H1 (cell line): ENCODE measurements at regions not wholly inside any gene's neighbourhood (a gene's known extent, or its start where the extent isn't known, plus 50 kb on each side); places are given as distances from the start of the nearest gene placed in this dataset.

Experiments
- CTCF ChIA-PET: fragments of 300-600 bp; sonication (Branson Sonifier 250); formaldehyde crosslinking; loops from one replicate; lab custom pipeline; 2021; ENCODE audit not compliant: partially characterized antibody; lab: Charles Lee
- POLR2A ChIA-PET: fragments of 300-600 bp; sonication (Branson Sonifier 250); formaldehyde crosslinking; loops from one replicate; lab custom pipeline; 2021; ENCODE audit warnings: inconsistent platforms; ENCODE audit not compliant: partially characterized antibody; lab: Charles Lee
- DNase-seq, 2 experiments: peaks; one replicate each; pipeline versions ENCODE4 v3.0.0 to v3.0.0-alpha.2; 2010 to 2022; ENCODE audit warnings: low spot score in 2 of 2, low read depth in 1 of 2, mixed read lengths in 1 of 2
- FAIRE-seq: peaks from 2 replicates; lab custom pipeline; 2011; peaks lifted over from hg19 to GRCh38; lab: Jason Lieb, UNC
- H2AFZ ChIP-seq: 2 replicates; pipeline ENCODE4 v1.8.1; 2012; ENCODE audit warnings: low read length, inconsistent platforms
- H2AK5ac ChIP-seq: 2 replicates; pipeline ENCODE4 v1.6.1; 2013; ENCODE audit warnings: low read depth, low read length
- H2BK120ac ChIP-seq: replicated peaks from 2 replicates; pipeline ENCODE3; 2013; ENCODE audit warnings: low read depth, low read length, inconsistent platforms
- H2BK12ac ChIP-seq: 2 replicates; pipeline ENCODE4 v1.6.1; 2013; ENCODE audit warnings: low read depth, low read length
- H2BK15ac ChIP-seq: 2 replicates; pipeline ENCODE4 v1.6.1; 2013; ENCODE audit warnings: low read length
- H2BK20ac ChIP-seq: 2 replicates; pipeline ENCODE4 v1.6.1; 2013; ENCODE audit warnings: low read length
- H2BK5ac ChIP-seq: 2 replicates; pipeline ENCODE4 v1.6.1; 2013; ENCODE audit warnings: low read depth, low read length
- H3K14ac ChIP-seq: 2 replicates; pipeline ENCODE4 v1.6.1; 2013; ENCODE audit warnings: inconsistent platforms; ENCODE audit not compliant: insufficient read length
- H3K18ac ChIP-seq: 2 replicates; pipeline ENCODE4 v1.6.1; 2013; ENCODE audit warnings: low read length; ENCODE audit errors: extremely low read depth
- H3K23ac ChIP-seq: 2 replicates; pipeline ENCODE4 v1.6.1; 2013; ENCODE audit warnings: inconsistent platforms; ENCODE audit not compliant: insufficient read length
- H3K23me2 ChIP-seq: 2 replicates; pipeline ENCODE4 v1.6.1; 2013; ENCODE audit warnings: low read depth, low read length
- H3K27ac ChIP-seq: 2 replicates; pipeline ENCODE4 v1.6.1; 2011; ENCODE audit warnings: low read depth, low read length, inconsistent platforms
- H3K27me3 ChIP-seq, 4 experiments: replicated peaks in 1 of 4; 1 replicate in 1 of 4; 2 replicates in 3 of 4; pipeline versions ENCODE4 v1.6.1 to v1.8.1; 2011 to 2013; ENCODE audit warnings: low read length in 3 of 4, mild to moderate bottlenecking in 3 of 4, inconsistent platforms in 2 of 4, mixed read lengths in 2 of 4, moderate library complexity in 1 of 4; ENCODE audit not compliant: control insufficient read depth in 3 of 4, insufficient read depth in 3 of 4; ENCODE audit errors: extremely low read depth in 1 of 4
- H3K36me3 ChIP-seq, 4 experiments: 2 replicates each; pipeline versions ENCODE4 v1.6.1 to v1.8.1; 2011 to 2013; ENCODE audit warnings: mild to moderate bottlenecking in 4 of 4, low read length in 3 of 4, moderate library complexity in 2 of 4, control low read depth in 1 of 4, inconsistent platforms in 1 of 4; ENCODE audit not compliant: insufficient read depth in 4 of 4, control insufficient read depth in 2 of 4
- H3K4ac ChIP-seq: replicated peaks from 2 replicates; pipeline ENCODE3; 2013; ENCODE audit warnings: low read length, low read depth, mixed read lengths, inconsistent platforms; ENCODE audit not compliant: insufficient read length
- H3K4me1 ChIP-seq, 4 experiments: replicated peaks in 1 of 4; 1 replicate in 1 of 4; 2 replicates in 3 of 4; pipeline versions ENCODE4 v1.6.1 to v1.8.1; 2011 to 2013; ENCODE audit warnings: low read length in 3 of 4, inconsistent platforms in 2 of 4, mixed read lengths in 1 of 4; ENCODE audit not compliant: insufficient read depth in 4 of 4, control insufficient read depth in 3 of 4
- H3K4me2 ChIP-seq, 2 experiments: 2 replicates each; pipeline versions ENCODE4 v1.6.1 to v1.8.1; 2011 to 2013; ENCODE audit warnings: low read depth in 2 of 2, low read length in 2 of 2, control low read depth in 1 of 2, inconsistent platforms in 1 of 2, mild to moderate bottlenecking in 1 of 2; ENCODE audit not compliant: insufficient read depth in 1 of 2
- H3K4me3 ChIP-seq, 4 experiments: fragments of 200-600, 300-600 bp in 1 of 4; sonication (generic), shearing (Covaris generic), sonication (Bioruptor Twin) in 1 of 4; 2 replicates each; pipeline versions ENCODE4 v1.5.1 to v1.8.1; 2011 to 2016; ENCODE audit warnings: low read length in 4 of 4, low read depth in 3 of 4, control low read depth in 2 of 4, inconsistent platforms in 2 of 4, mild to moderate bottlenecking in 2 of 4, mixed read lengths in 1 of 4, moderate library complexity in 1 of 4; ENCODE audit not compliant: insufficient read depth in 2 of 4; ENCODE audit errors: extremely low read depth in 1 of 4
- H3K56ac ChIP-seq: replicated peaks from 2 replicates; pipeline ENCODE3; 2013; ENCODE audit warnings: low read depth, mild to moderate bottlenecking, mixed read lengths, low read length, inconsistent platforms; ENCODE audit not compliant: insufficient read length
- H3K79me1 ChIP-seq: 2 replicates; pipeline ENCODE4 v1.6.1; 2013; ENCODE audit warnings: low read depth, low read length, control low read depth
- H3K79me2 ChIP-seq, 2 experiments: 2 replicates each; pipeline versions ENCODE4 v1.6.1 to v1.8.1; 2012 to 2013; ENCODE audit warnings: low read length in 2 of 2, mild to moderate bottlenecking in 2 of 2, inconsistent platforms in 1 of 2; ENCODE audit not compliant: insufficient read depth in 2 of 2, control insufficient read depth in 1 of 2
- H3K9ac ChIP-seq, 4 experiments: replicated peaks in 1 of 4; 1 replicate in 1 of 4; 2 replicates in 3 of 4; pipeline versions ENCODE4 v1.6.1 to v1.8.1; 2011 to 2013; ENCODE audit warnings: low read depth in 3 of 4, low read length in 3 of 4, control low read depth in 2 of 4, mild to moderate bottlenecking in 2 of 4, moderate library complexity in 2 of 4, inconsistent platforms in 1 of 4; ENCODE audit errors: extremely low read depth in 1 of 4
- H3K9me3 ChIP-seq, 2 experiments: 2 replicates each; pipeline versions ENCODE4 v1.6.1 to v1.8.1; 2012 to 2013; ENCODE audit warnings: mild to moderate bottlenecking in 2 of 2, moderate library complexity in 2 of 2, control low read depth in 1 of 2, inconsistent platforms in 1 of 2, low read depth in 1 of 2, low read length in 1 of 2, mixed read lengths in 1 of 2; ENCODE audit not compliant: insufficient read depth in 2 of 2
- H4K20me1 ChIP-seq, 2 experiments: replicated peaks in 1 of 2; 2 replicates each; pipeline versions ENCODE3 to v1.8.1; 2011 to 2013; ENCODE audit warnings: inconsistent platforms in 2 of 2, low read length in 2 of 2, mild to moderate bottlenecking in 1 of 2; ENCODE audit not compliant: insufficient read depth in 2 of 2, control insufficient read depth in 1 of 2
- H4K5ac ChIP-seq: 2 replicates; pipeline ENCODE4 v1.6.1; 2013; ENCODE audit warnings: low read length, low read depth, mixed read lengths, inconsistent platforms; ENCODE audit not compliant: insufficient read length
- H4K8ac ChIP-seq: 2 replicates; pipeline ENCODE4 v1.8.0; 2013; ENCODE audit warnings: mild to moderate bottlenecking, moderate library complexity, low read length, inconsistent platforms; ENCODE audit not compliant: insufficient read depth; ENCODE audit errors: extremely low read depth
- H4K91ac ChIP-seq: replicated peaks from 2 replicates; pipeline ENCODE3; 2013; ENCODE audit warnings: low read length, mixed read lengths, inconsistent platforms; ENCODE audit not compliant: insufficient read length
- CBX5 ChIP-seq: fragments of 300-800, 300-1000 bp; sonication (generic); IDR thresholded peaks from 2 replicates; pipeline ENCODE4 v1.7.1; 2016; ENCODE audit warnings: antibody characterized with exemption, low read length, low read depth
- CREB1 ChIP-seq: IDR thresholded peaks from 2 replicates; pipeline ENCODE4 v1.6.1; 2012; ENCODE audit warnings: inconsistent platforms
- CTBP2 ChIP-seq: IDR thresholded peaks from 2 replicates; pipeline ENCODE4 v1.7.0; 2011; ENCODE audit warnings: borderline replicate concordance, mild to moderate bottlenecking, moderate library complexity, mixed read lengths, low read length; ENCODE audit not compliant: insufficient read depth, insufficient read length
- GTF2F1 ChIP-seq: IDR thresholded peaks from 2 replicates; pipeline ENCODE4 v1.6.1; 2012; ENCODE audit warnings: low read depth, low read length, improper control_type of control experiment, borderline replicate concordance
- POLR2A ChIP-seq, 2 experiments: IDR thresholded peaks; 1 replicate in 1 of 2; 2 replicates in 1 of 2; pipeline ENCODE4 v1.6.1; 2011; ENCODE audit warnings: low read depth in 2 of 2, low read length in 2 of 2, mild to moderate bottlenecking in 2 of 2; ENCODE audit errors: control extremely low read depth in 1 of 2
- SIRT6 ChIP-seq: IDR thresholded peaks from one replicate; pipeline ENCODE4 v1.7.1; 2012; ENCODE audit warnings: low read length, inconsistent platforms
- SIX5 ChIP-seq: IDR thresholded peaks from 2 replicates; pipeline ENCODE4 v1.6.1; 2011; ENCODE audit warnings: mild to moderate bottlenecking, low read depth, low read length
- TCF12 ChIP-seq: IDR thresholded peaks from 2 replicates; pipeline ENCODE4 v1.6.1; 2011; ENCODE audit warnings: low read depth, mild to moderate bottlenecking, low read length
- whole genome bisulfite sequencing, 2 experiments: shearing (Covaris generic) in 1 of 2; methylation state at CpG; one replicate each; pipeline versions ENCODE4 v1.1.6 to v1.1.7; 2013 to 2015; ENCODE audit warnings: low lambda C conversion rate in 2 of 2, mixed read lengths in 2 of 2, inconsistent platforms in 1 of 2, low coverage in 1 of 2, missing lambda C conversion rate in 1 of 2; ENCODE audit not compliant: insufficient replicate concordance in 2 of 2, insufficient coverage in 1 of 2, insufficient read length in 1 of 2; ENCODE audit errors: extremely low coverage in 1 of 2, missing lambda C conversion rate in 1 of 2; 5-methylcytosine and 5-hydroxymethylcytosine counted together
- TF ChIP-seq, protein P1 (sequence below): IDR thresholded peaks from 2 replicates; pipeline ENCODE4 v1.6.1; 2012; ENCODE audit warnings: low read length, inconsistent platforms

DNA sequence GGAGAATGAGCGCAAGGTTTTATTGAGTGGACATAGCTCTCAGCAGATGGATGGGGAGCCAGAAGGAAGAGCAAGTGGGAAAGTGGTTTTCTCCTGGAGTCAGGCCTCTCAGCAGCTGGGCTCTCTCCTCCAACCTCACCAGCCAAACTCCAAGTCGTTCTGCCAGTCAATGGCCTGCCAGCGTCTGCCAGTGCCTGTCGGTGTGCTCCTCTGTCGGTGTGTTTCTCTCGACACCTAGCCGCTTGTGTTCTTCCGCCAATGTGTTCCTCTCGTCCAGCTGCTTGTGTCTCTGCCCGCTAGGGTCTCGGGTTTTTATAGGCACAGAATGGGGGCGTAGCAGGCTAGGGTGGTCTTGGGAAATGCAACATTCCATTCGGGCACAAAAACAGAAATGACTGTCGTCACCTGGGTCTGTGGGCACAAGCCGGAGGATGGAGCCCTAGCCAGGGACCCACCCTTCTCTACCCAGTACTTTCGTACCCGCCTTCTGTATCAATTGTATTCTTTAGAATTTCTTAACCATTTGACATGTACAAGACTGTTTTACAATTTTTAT, 1365.4 kb downstream of the FSCB start:
- H3K14ac ChIP-seq, result no peak overlapping the region
- CTCF ChIA-PET, result interaction anchor here (0.6 kb wide), 1 partner anchor 10 kb away, joined by 3 read pairs; no protein-coding TSS in a partner anchor
- H3K9me3 ChIP-seq, result no peaks in the 10 kb centered on the region; a peak in 1 of 4 replicates
- H2BK120ac ChIP-seq, result no peak overlapping the region
- H2BK5ac ChIP-seq, result no peak overlapping the region
- H3K79me2 ChIP-seq, result no peaks in the 10 kb centered on the region
- H3K27me3 ChIP-seq, result 0 out of 7 replicates have a peak, but pooled peaks cover 0 to 3% (median 0%) of the 10 kb centered on the region in 4 experiments
- no peak overlapping the region for H3K4me3 ChIP-seq
- no peak overlapping the region for H3K27ac ChIP-seq
- H4K91ac ChIP-seq, result no peak overlapping the region
- TF ChIP-seq CTBP2 (no peak), GTF2F1 (no peak), SIX5 (no peak), TCF12 (no peak), POLR2A (IDR thresholded peaks at IDR 0.05; ENCODE audit: control extremely low read depth in 1 of 2, low read depth in 2 of 2, low read length in 2 of 2) (no peak), CBX5 (no peak), CREB1 (no peak), SIRT6 (no peak)
- TF ChIP-seq, protein P1, sequence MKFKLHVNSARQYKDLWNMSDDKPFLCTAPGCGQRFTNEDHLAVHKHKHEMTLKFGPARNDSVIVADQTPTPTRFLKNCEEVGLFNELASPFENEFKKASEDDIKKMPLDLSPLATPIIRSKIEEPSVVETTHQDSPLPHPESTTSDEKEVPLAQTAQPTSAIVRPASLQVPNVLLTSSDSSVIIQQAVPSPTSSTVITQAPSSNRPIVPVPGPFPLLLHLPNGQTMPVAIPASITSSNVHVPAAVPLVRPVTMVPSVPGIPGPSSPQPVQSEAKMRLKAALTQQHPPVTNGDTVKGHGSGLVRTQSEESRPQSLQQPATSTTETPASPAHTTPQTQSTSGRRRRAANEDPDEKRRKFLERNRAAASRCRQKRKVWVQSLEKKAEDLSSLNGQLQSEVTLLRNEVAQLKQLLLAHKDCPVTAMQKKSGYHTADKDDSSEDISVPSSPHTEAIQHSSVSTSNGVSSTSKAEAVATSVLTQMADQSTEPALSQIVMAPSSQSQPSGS, result no peak
- FAIRE-seq, result no peak
- no peaks in the 10 kb centered on the region for H3K79me1 ChIP-seq
- H3K23me2 ChIP-seq, result no peaks in the 10 kb centered on the region
- H3K4ac ChIP-seq, result no peak overlapping the region
- no peak overlapping the region for H2BK15ac ChIP-seq
- DNase-seq, result no peak
- H2AFZ ChIP-seq, result peak overlapping the region; percentile 94
- no peak overlapping the region for H2BK12ac ChIP-seq
- no peak overlapping the region for H3K56ac ChIP-seq
- H3K9ac ChIP-seq, result no peak overlapping the region
- H2AK5ac ChIP-seq, result no peak overlapping the region
- H4K5ac ChIP-seq, result no peak overlapping the region
- no peak overlapping the region; the same call in 1 of the 2 replicates for H3K18ac ChIP-seq
- H3K4me2 ChIP-seq, result no peak overlapping the region
- H3K36me3 ChIP-seq, result no peaks in the 10 kb centered on the region
- POLR2A ChIA-PET, result no interaction called here
- no peaks in the 10 kb centered on the region for H3K4me1 ChIP-seq
- H3K23ac ChIP-seq, result no peak overlapping the region
- no peak overlapping the region for H2BK20ac ChIP-seq
- WGBS, 2 experiments, result 93% methylated on average over 17 of the region's 17 CpGs; no CpG with 5 or more reads in 1 of the 2 experiments
- no peaks in the 10 kb centered on the region for H4K20me1 ChIP-seq
- H4K8ac ChIP-seq, result no peak overlapping the region
